Astrocyte of the cerebellum (primary cell): ENCODE measurements at regions not wholly inside any gene's neighbourhood (a gene's known extent, or its start where the extent isn't known, plus 50 kb on each side); places are given as distances from the start of the nearest gene placed in this dataset.

Experiments
- DNase-seq: peaks from one replicate; pipeline ENCODE4 v3.0.0-alpha.2; 2011; ENCODE audit warnings: low read depth
- H3K4me3 ChIP-seq: 2 replicates; pipeline ENCODE4 v1.5.1; 2011; ENCODE audit warnings: mild to moderate bottlenecking, low read depth, low read length, moderate library complexity
- in situ Hi-C: cut with HindIII; loops from 2 replicates; pipeline ENCODE4 v1.10.0; 2017; ENCODE audit warnings: low sequenced_read_pairs
- TF ChIP-seq, protein P1 (sequence below): IDR thresholded peaks from 2 replicates; pipeline ENCODE4 v1.5.1; 2012; ENCODE audit warnings: low read length, low read depth, moderate library complexity, mild to moderate bottlenecking; ENCODE audit errors: missing control alignments

- in situ Hi-C loops: no loop called here
Measured at GRCh38 chr11:112689851-112690250, 271.4 kb upstream of the NCAM1 start.

GRCh38 chr11:112693781-112694180 lies 267.4 kb upstream of the NCAM1 start:
- no peak overlapping the region for H3K4me3 ChIP-seq
- DNase-seq: no peak
- in situ Hi-C loops: no loop called here
- TF ChIP-seq, protein P1, sequence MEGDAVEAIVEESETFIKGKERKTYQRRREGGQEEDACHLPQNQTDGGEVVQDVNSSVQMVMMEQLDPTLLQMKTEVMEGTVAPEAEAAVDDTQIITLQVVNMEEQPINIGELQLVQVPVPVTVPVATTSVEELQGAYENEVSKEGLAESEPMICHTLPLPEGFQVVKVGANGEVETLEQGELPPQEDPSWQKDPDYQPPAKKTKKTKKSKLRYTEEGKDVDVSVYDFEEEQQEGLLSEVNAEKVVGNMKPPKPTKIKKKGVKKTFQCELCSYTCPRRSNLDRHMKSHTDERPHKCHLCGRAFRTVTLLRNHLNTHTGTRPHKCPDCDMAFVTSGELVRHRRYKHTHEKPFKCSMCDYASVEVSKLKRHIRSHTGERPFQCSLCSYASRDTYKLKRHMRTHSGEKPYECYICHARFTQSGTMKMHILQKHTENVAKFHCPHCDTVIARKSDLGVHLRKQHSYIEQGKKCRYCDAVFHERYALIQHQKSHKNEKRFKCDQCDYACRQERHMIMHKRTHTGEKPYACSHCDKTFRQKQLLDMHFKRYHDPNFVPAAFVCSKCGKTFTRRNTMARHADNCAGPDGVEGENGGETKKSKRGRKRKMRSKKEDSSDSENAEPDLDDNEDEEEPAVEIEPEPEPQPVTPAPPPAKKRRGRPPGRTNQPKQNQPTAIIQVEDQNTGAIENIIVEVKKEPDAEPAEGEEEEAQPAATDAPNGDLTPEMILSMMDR: no peak

More at GRCh38 chr11:112689851-112690250, 271.4 kb upstream of the NCAM1 start:
- H3K4me3 ChIP-seq: no peak overlapping the region
- DNase-seq: no peak
- TF ChIP-seq, protein P1: no peak

- DNase-seq: no peak
- TF ChIP-seq, protein P1: no peak
- no peak overlapping the region for H3K4me3 ChIP-seq
- in situ Hi-C loops: no loop called here
Measured at GRCh38 chr11:112694245-112694644, 267.0 kb upstream of the NCAM1 start.

- DNase-seq: no peak
- no peak overlapping the region for H3K4me3 ChIP-seq
- TF ChIP-seq, protein P1: no peak
- in situ Hi-C loops: no loop called here
Measured at GRCh38 chr11:112694813-112695212, 266.4 kb upstream of the NCAM1 start.

DNA sequence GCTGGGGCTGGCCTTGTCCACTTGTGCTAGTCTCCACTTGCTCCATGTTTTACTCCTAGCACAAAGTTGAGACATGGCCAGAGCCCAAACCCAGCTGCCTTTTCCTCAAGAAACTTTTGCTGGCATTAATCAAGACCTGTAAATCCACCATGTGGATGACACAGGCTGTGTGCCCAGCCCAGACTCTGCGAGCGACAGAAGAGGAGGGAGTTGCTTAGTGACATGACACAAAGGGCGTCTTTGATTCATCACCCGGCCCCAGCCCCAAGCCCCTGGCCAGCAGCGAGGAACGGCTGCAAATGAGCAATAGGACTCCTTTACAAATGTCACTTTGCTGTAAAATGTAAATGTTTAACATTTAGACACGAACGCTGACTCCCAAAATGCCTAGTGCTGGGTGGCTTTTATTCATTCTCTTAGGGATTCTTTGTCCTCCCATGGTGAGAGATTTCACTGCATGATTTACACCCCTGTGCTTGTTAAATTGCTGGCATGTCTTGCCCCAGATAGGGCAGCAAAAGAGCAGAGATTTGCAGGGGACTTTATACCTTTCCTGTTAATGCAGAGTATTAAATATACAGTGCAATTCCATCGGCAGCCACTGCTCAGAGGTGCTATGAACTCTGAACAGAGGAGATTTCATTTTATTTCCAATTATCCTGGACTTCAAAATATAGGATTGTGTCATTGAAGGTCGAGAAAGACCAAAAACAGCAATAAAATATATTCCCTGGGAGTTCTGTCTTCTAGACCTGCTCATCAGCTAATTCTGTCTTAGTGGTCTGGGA lies 263.6 kb upstream of the NCAM1 start:
- in situ Hi-C loops: no loop called here
- TF ChIP-seq, protein P1: no peak
- no peak overlapping the region for H3K4me3 ChIP-seq
- DNase-seq: no peak

GRCh38 chr11:112705148-112705547 lies 256.1 kb upstream of the NCAM1 start:
- TF ChIP-seq, protein P1: no peak
- in situ Hi-C loops: no loop called here
- no peak overlapping the region for H3K4me3 ChIP-seq
- DNase-seq: no peak
